Omental fat pad (tissue), 3 donors: ENCODE measurements at regions not wholly inside any gene's neighbourhood (a gene's known extent, or its start where the extent isn't known, plus 50 kb on each side); places are given as distances from the start of the nearest gene placed in this dataset.

Experiments
- ATAC-seq: fragments of 150-250 bp; one replicate; pipeline ENCODE4 v1.9.1; 2016; ENCODE audit warnings: mild to moderate bottlenecking, moderate library complexity; ENCODE audit not compliant: low FRiP score
- DNase-seq: peaks from one replicate; pipeline ENCODE4 v3.0.0-alpha.2; 2019; ENCODE audit warnings: low spot score
- CTCF ChIP-seq, 3 donors: fragments of 450-650 bp; IDR thresholded peaks; one replicate each; pipeline ENCODE4 v1.5.1; 2016 to 2017; ENCODE audit warnings: antibody characterized with exemption in 3 of 3, mild to moderate bottlenecking in 3 of 3, moderate library complexity in 2 of 3

- DNase-seq, result no peak
- ATAC-seq, result no peak
- no peak for TF ChIP-seq CTCF (IDR thresholded peaks at IDR 0.05)
Observed at GRCh38 chr5:74556631-74557595, 83.6 kb downstream of the ENC1 start.

GRCh38 chr5:74556006-74556405 lies 84.5 kb downstream of the ENC1 start:
- DNase-seq (no peak), ATAC-seq (no peak)
- TF ChIP-seq CTCF (IDR thresholded peaks at IDR 0.05), result no peak

GRCh38 chr5:74552101-74552500 lies 88.4 kb downstream of the ENC1 start:
- ATAC-seq, result no peak
- TF ChIP-seq CTCF (IDR thresholded peaks at IDR 0.05), result no peak
- no peak for DNase-seq

- no peak for DNase-seq
- no peak for TF ChIP-seq CTCF (IDR thresholded peaks at IDR 0.05)
- no peak for ATAC-seq
Observed at GRCh38 chr5:74550927-74551326, 89.6 kb downstream of the ENC1 start.

- DNase-seq (no peak), ATAC-seq (no peak)
- TF ChIP-seq CTCF (IDR thresholded peaks at IDR 0.05), result no peak
Observed at GRCh38 chr5:74549384-74549783, 91.1 kb downstream of the ENC1 start.

GRCh38 chr5:74546796-74547195 lies 93.7 kb downstream of the ENC1 start:
- ATAC-seq (no peak), DNase-seq (no peak)
- TF ChIP-seq CTCF (IDR thresholded peaks at IDR 0.05), result no peak

- no peak for ATAC-seq
- DNase-seq, result no peak
- no peak for TF ChIP-seq CTCF (IDR thresholded peaks at IDR 0.05)
Observed at GRCh38 chr5:74544811-74545210, 95.7 kb downstream of the ENC1 start.
